ENCODE measurements at regions not wholly inside any gene's neighbourhood (a gene's known extent, or its start where the extent isn't known, plus 50 kb on each side); places are given as distances from the start of the nearest gene placed in this dataset.
"Not testable (repeated sequence)": the region's sequence is repeated elsewhere in the genome, so short reads cannot be mapped to it uniquely, and the experiment has no call there.

DNA sequence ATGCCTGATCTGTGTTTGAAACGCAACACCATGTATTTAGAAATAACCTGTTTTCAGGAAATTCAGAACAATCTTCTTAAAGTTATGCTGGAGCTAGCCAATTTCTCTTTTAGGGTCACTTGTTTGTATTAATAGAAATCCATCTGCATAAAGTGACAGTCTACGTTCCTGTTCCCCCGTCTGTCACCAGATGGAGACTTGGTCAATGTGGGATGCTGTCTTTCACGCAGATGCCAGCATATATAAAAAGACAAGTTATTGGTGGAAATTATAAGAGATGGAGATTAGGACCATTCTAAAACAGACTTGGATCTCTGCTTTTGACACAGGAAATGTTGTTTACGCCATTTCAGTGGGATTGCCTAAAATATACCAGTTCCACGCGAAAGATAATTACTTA is 162.5 kb upstream of the STMND1 start:
- H3K27me3 ChIP-seq (ENCODE audit: low read depth, low read length): no peaks in the 10 kb centered on the region
- no peak overlapping the region for H3K4me3 ChIP-seq (ENCODE audit: low read depth in 1 of 2, low read length in 2 of 2)
- H3K9me3 ChIP-seq (ENCODE audit: control insufficient read depth in 1 of 2, low read length in 2 of 2): no peaks in the 10 kb centered on the region
- H3K27ac ChIP-seq (ENCODE audit: low read length): no peak overlapping the region
- H3K4me1 ChIP-seq (ENCODE audit: control insufficient read depth in 1 of 2, insufficient read depth in 2 of 2, low read length in 2 of 2): no peaks in the 10 kb centered on the region
- H3K36me3 ChIP-seq (ENCODE audit: control insufficient read depth in 1 of 2, insufficient read depth in 2 of 2, low read length in 2 of 2): no peaks in the 10 kb centered on the region

DNA sequence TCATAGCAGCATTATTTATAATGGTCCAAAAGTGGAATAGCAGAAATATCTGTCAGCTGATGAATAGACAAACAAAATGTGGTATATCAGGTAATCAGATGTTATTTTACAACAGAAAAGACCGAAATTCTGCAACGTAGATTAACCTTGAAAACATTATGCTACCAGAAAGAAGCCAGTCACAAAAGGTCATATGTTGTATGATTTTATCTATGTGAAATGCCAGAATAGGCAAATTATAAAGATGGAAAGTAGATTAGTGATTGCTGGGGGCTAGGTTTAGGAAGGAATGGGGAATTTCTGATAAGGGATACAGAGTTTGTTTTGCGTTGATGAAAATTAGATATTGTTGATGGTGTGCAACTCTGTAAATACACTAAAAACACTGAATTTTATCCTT is 165.0 kb upstream of the STMND1 start:
- Histone ChIP-seq H3K9me3 (ENCODE audit: control insufficient read depth in 1 of 2, low read length in 2 of 2) (no peaks in the 10 kb centered on the region), H3K27me3 (ENCODE audit: low read depth, low read length) (no peaks in the 10 kb centered on the region), H3K4me1 (ENCODE audit: control insufficient read depth in 1 of 2, insufficient read depth in 2 of 2, low read length in 2 of 2) (no peaks in the 10 kb centered on the region), H3K36me3 (ENCODE audit: control insufficient read depth in 1 of 2, insufficient read depth in 2 of 2, low read length in 2 of 2) (no peaks in the 10 kb centered on the region), H3K4me3 (ENCODE audit: low read depth in 1 of 2, low read length in 2 of 2) (no peak overlapping the region), H3K27ac (ENCODE audit: low read length) (no peak overlapping the region)

GRCh38 chr6:16933961-16934360 is 167.9 kb upstream of the STMND1 start:
- Histone ChIP-seq H3K27me3 (ENCODE audit: low read depth, low read length) (no peaks in the 10 kb centered on the region), H3K27ac (ENCODE audit: low read length) (no peak overlapping the region), H3K4me3 (ENCODE audit: low read depth in 1 of 2, low read length in 2 of 2) (no peak overlapping the region)

DNA sequence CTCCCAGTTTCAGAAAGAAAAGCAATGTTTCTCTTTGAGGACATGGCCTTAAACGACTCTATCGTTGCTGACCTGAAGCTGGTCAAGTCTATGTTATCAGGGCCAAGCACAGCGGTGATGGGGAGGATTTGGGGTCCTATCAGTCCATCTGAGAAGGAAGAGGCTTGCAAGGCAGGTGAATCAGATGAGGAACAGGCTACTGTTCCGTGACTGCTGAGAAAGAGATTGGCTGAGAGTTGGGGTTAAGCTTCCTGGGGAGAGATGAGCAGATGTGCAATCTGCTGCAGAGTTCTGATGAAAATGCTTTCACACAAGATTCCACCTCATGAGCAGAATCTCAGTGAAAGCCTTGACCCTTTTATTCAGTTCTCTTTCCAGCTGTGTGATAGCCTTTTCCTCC is 168.3 kb upstream of the STMND1 start:
- H3K27me3 ChIP-seq (ENCODE audit: low read depth, low read length): no peaks in the 10 kb centered on the region
- no peaks in the 10 kb centered on the region for H3K36me3 ChIP-seq (ENCODE audit: control insufficient read depth in 1 of 2, insufficient read depth in 2 of 2, low read length in 2 of 2)

More at GRCh38 chr6:16933961-16934360, 167.9 kb upstream of the STMND1 start:
- Histone ChIP-seq H3K4me1 (ENCODE audit: control insufficient read depth in 1 of 2, insufficient read depth in 2 of 2, low read length in 2 of 2) (no peaks in the 10 kb centered on the region), H3K9me3 (ENCODE audit: control insufficient read depth in 1 of 2, low read length in 2 of 2) (no peaks in the 10 kb centered on the region), H3K36me3 (ENCODE audit: control insufficient read depth in 1 of 2, insufficient read depth in 2 of 2, low read length in 2 of 2) (no peaks in the 10 kb centered on the region)

GRCh38 chr6:16932920-16933319 is 168.9 kb upstream of the STMND1 start:
- no peak overlapping the region for H3K4me3 ChIP-seq (ENCODE audit: low read depth in 1 of 2, low read length in 2 of 2)
- H3K27me3 ChIP-seq (ENCODE audit: low read depth, low read length): no peaks in the 10 kb centered on the region
- no peaks in the 10 kb centered on the region for H3K4me1 ChIP-seq (ENCODE audit: control insufficient read depth in 1 of 2, insufficient read depth in 2 of 2, low read length in 2 of 2)
- H3K9me3 ChIP-seq (ENCODE audit: control insufficient read depth in 1 of 2, low read length in 2 of 2): no peaks in the 10 kb centered on the region
- no peaks in the 10 kb centered on the region for H3K36me3 ChIP-seq (ENCODE audit: control insufficient read depth in 1 of 2, insufficient read depth in 2 of 2, low read length in 2 of 2)
- H3K27ac ChIP-seq (ENCODE audit: low read length): no peak overlapping the region

More for the DNA sequence above, 168.3 kb upstream of the STMND1 start:
- Histone ChIP-seq H3K9me3 (ENCODE audit: control insufficient read depth in 1 of 2, low read length in 2 of 2) (no peaks in the 10 kb centered on the region), H3K4me3 (ENCODE audit: low read depth in 1 of 2, low read length in 2 of 2) (no peak overlapping the region), H3K27ac (ENCODE audit: low read length) (no peak overlapping the region), H3K4me1 (ENCODE audit: control insufficient read depth in 1 of 2, insufficient read depth in 2 of 2, low read length in 2 of 2) (no peaks in the 10 kb centered on the region)

DNA sequence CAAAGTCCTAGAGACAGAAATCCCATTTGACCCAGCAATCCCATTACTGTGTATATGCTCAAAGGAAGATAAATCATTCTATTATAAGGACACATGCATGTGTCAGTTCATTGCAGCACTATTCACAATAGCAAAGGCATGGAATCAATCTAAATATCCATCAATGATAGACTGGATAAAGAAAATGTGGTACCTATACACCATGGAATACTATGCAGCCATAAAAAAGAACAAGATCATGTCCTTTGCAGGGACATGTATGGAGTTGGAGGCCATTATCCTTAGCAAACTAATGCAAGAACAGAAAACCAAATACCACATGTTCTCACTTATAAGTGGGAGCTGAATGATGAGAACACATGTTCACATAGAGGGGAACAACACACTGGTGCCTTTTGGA is 169.8 kb upstream of the ATXN1 start:
- H3K4me1 ChIP-seq (ENCODE audit: control insufficient read depth in 1 of 2, insufficient read depth in 2 of 2, low read length in 2 of 2); H3K27ac ChIP-seq (ENCODE audit: low read length); H3K36me3 ChIP-seq (ENCODE audit: control insufficient read depth in 1 of 2, insufficient read depth in 2 of 2, low read length in 2 of 2); H3K27me3 ChIP-seq (ENCODE audit: low read depth, low read length); H3K9me3 ChIP-seq (ENCODE audit: control insufficient read depth in 1 of 2, low read length in 2 of 2); H3K4me3 ChIP-seq (ENCODE audit: low read depth in 1 of 2, low read length in 2 of 2): not testable (repeated sequence)

DNA sequence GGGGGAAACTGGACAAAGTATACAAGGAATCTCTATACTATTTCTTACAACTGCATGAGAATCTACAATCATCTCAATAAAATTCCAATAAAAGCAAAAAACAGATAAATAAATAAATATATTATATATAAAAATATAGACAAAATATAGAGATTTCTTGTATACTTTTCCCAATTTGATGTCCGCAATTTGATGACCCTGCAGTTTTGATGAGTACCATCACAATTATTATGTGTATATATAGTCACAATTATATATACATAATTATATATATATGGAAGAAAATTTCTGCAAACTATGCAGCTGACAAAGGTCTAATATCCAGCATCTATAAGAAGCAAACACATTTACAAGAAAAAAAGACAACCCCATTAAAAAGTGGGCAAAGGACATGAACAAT is 169.2 kb upstream of the ATXN1 start:
- H3K4me1 ChIP-seq (ENCODE audit: control insufficient read depth in 1 of 2, insufficient read depth in 2 of 2, low read length in 2 of 2): no peaks in the 10 kb centered on the region

DNA sequence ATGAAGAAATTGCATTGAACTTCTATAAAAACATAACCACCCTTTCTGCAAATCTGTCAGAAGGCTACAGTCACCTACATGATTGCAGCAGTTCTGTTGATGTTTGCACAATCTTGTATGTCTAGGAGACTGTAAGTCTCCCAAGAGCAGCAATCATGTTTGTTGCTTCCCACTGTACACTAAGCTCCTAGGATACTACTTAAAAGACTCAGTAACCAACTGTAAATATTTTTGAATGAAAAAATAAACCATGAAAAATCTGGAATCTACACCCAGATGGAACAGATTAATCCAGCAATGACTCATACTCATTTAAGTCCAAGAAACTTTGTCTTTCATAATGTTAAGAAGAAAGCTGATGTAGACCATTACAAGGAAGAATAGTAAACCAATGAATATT is 168.5 kb upstream of the ATXN1 start:
- no peaks in the 10 kb centered on the region for H3K27me3 ChIP-seq (ENCODE audit: low read depth, low read length)
- no peaks in the 10 kb centered on the region for H3K9me3 ChIP-seq (ENCODE audit: control insufficient read depth in 1 of 2, low read length in 2 of 2)
- H3K4me3 ChIP-seq (ENCODE audit: low read depth in 1 of 2, low read length in 2 of 2): no peak overlapping the region
- no peak overlapping the region for H3K27ac ChIP-seq (ENCODE audit: low read length)
- H3K36me3 ChIP-seq (ENCODE audit: control insufficient read depth in 1 of 2, insufficient read depth in 2 of 2, low read length in 2 of 2): no peaks in the 10 kb centered on the region
- no peaks in the 10 kb centered on the region for H3K4me1 ChIP-seq (ENCODE audit: control insufficient read depth in 1 of 2, insufficient read depth in 2 of 2, low read length in 2 of 2)

More for the DNA sequence above, 169.2 kb upstream of the ATXN1 start:
- no peaks in the 10 kb centered on the region for H3K9me3 ChIP-seq (ENCODE audit: control insufficient read depth in 1 of 2, low read length in 2 of 2)
- H3K36me3 ChIP-seq (ENCODE audit: control insufficient read depth in 1 of 2, insufficient read depth in 2 of 2, low read length in 2 of 2): no peaks in the 10 kb centered on the region
- H3K27ac ChIP-seq (ENCODE audit: low read length): no peak overlapping the region
- H3K27me3 ChIP-seq (ENCODE audit: low read depth, low read length): no peaks in the 10 kb centered on the region
- no peak overlapping the region for H3K4me3 ChIP-seq (ENCODE audit: low read depth in 1 of 2, low read length in 2 of 2)

DNA sequence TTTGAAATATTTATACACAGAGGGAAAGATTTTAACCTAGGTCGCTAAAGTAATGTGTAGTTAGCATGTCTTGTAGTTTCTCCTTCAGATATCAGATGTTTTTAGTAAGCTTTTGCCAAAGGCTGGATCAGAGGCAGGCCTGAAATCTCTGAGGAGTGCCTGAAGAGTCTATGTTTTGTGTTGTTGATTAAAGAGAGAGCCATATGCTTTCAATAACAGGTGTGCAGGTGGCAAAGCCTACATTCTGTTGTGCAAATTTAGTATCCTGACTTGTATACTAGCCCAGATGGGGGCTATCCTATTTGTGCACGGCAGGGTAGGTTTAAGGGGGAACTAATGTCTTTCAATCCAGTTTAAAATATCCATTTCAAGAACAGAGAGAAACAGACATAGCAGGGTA is 167.1 kb upstream of the ATXN1 start:
- H3K9me3 ChIP-seq (ENCODE audit: control insufficient read depth in 1 of 2, low read length in 2 of 2): no peaks in the 10 kb centered on the region
- no peak overlapping the region for H3K4me3 ChIP-seq (ENCODE audit: low read depth in 1 of 2, low read length in 2 of 2)
- no peaks in the 10 kb centered on the region for H3K27me3 ChIP-seq (ENCODE audit: low read depth, low read length)
- no peaks in the 10 kb centered on the region for H3K36me3 ChIP-seq (ENCODE audit: control insufficient read depth in 1 of 2, insufficient read depth in 2 of 2, low read length in 2 of 2)
- H3K27ac ChIP-seq (ENCODE audit: low read length): no peak overlapping the region
- H3K4me1 ChIP-seq (ENCODE audit: control insufficient read depth in 1 of 2, insufficient read depth in 2 of 2, low read length in 2 of 2): no peaks in the 10 kb centered on the region

- no peak overlapping the region for H3K27ac ChIP-seq (ENCODE audit: low read length)
- no peaks in the 10 kb centered on the region for H3K36me3 ChIP-seq (ENCODE audit: control insufficient read depth in 1 of 2, insufficient read depth in 2 of 2, low read length in 2 of 2)
- H3K4me1 ChIP-seq (ENCODE audit: control insufficient read depth in 1 of 2, insufficient read depth in 2 of 2, low read length in 2 of 2): no peaks in the 10 kb centered on the region
- no peaks in the 10 kb centered on the region for H3K27me3 ChIP-seq (ENCODE audit: low read depth, low read length)
- no peaks in the 10 kb centered on the region for H3K9me3 ChIP-seq (ENCODE audit: control insufficient read depth in 1 of 2, low read length in 2 of 2)
- H3K4me3 ChIP-seq (ENCODE audit: low read depth in 1 of 2, low read length in 2 of 2): no peak overlapping the region
Measured at GRCh38 chr6:16927205-16927604, 165.9 kb upstream of the ATXN1 start.

DNA sequence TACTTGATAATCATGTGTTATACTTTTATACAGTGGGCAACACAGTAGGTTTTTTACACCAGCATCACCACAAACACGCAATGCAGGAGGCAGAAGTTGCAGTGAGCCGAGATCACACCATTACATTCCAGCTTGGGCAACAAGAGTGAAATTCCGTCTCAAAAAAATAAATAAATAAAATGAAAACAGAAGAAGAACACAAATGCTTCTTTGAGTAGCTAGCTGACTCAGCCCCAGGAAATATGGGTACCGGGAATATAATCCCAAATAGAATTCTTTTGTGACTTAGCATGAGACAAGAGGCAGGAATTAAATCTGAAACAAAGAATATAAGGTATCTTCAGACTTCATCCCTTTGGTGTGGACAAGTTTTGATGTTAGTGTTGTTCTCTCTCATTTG is 164.2 kb upstream of the ATXN1 start:
- no peaks in the 10 kb centered on the region for H3K4me1 ChIP-seq (ENCODE audit: control insufficient read depth in 1 of 2, insufficient read depth in 2 of 2, low read length in 2 of 2)
- H3K27me3 ChIP-seq (ENCODE audit: low read depth, low read length): no peaks in the 10 kb centered on the region
- no peak overlapping the region for H3K27ac ChIP-seq (ENCODE audit: low read length)
- no peaks in the 10 kb centered on the region for H3K36me3 ChIP-seq (ENCODE audit: control insufficient read depth in 1 of 2, insufficient read depth in 2 of 2, low read length in 2 of 2)
- no peaks in the 10 kb centered on the region for H3K9me3 ChIP-seq (ENCODE audit: control insufficient read depth in 1 of 2, low read length in 2 of 2)
- no peak overlapping the region for H3K4me3 ChIP-seq (ENCODE audit: low read depth in 1 of 2, low read length in 2 of 2)

- Histone ChIP-seq H3K4me3 (ENCODE audit: low read depth in 1 of 2, low read length in 2 of 2) (no peak overlapping the region), H3K9me3 (ENCODE audit: control insufficient read depth in 1 of 2, low read length in 2 of 2) (no peaks in the 10 kb centered on the region), H3K27me3 (ENCODE audit: low read depth, low read length) (no peaks in the 10 kb centered on the region), H3K4me1 (ENCODE audit: control insufficient read depth in 1 of 2, insufficient read depth in 2 of 2, low read length in 2 of 2) (no peaks in the 10 kb centered on the region), H3K36me3 (ENCODE audit: control insufficient read depth in 1 of 2, insufficient read depth in 2 of 2, low read length in 2 of 2) (no peaks in the 10 kb centered on the region), H3K27ac (ENCODE audit: low read length) (no peak overlapping the region)
Measured at GRCh38 chr6:16922282-16922681, 161.0 kb upstream of the ATXN1 start.

Data from muscle layer of duodenum (tissue), 2 donors.